ENCODE measurements at regions not wholly inside any gene's neighbourhood (a gene's known extent, or its start where the extent isn't known, plus 50 kb on each side); places are given as distances from the start of the nearest gene placed in this dataset.
"Not testable (repeated sequence)": the region's sequence is repeated elsewhere in the genome, so short reads cannot be mapped to it uniquely, and the experiment has no call there.

DNA sequence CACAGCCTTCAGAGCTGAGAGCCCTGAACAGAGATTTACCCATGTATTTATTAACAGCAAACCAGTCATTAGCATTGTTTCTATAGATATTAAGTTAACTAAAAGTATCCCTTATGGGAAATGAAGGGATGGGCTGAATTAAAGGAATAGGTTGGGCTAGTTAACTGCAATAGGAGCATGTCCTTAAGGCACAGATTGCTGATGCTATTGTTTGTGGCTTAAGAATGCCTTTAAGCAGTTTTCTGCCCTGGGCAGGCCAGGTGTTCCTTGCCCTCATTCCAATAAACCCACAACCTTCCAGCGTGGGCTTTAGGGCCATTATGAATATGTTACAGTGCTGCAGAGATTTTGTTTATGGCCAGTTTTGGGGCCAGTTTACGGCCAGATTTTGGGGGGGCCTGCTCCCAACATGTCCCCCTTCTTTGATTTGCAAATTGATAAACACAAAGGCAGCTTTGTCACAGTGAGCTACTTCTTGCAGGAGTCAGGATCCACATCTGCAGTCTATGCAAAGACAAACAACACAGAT is 61.2 kb upstream of the FMNL2 start:
- not testable (repeated sequence) for DNase-seq

GRCh38 chr2:152277896-152278295 is 57.1 kb upstream of the FMNL2 start:
- DNase-seq, result not testable (repeated sequence)

- no peak for DNase-seq
Measured at GRCh38 chr2:152278526-152278925, 56.4 kb upstream of the FMNL2 start.

DNA sequence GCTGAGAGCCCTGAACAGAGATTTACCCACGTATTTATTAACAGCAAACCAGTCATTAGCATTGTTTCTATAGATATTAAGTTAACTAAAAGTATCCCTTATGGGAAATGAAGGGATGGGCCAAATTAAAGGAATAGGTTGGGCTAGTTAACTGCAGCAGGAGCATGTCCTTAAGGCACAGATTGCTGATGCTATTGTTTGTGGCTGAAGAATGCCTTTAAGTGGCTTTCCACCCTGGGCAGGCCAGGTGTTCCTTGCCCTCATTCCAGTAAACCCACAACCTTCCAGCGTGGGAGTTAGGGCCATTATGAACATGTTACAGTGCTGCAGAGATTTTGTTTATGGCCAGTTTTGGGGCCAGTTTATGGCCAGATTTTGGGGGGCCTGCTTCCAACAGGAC is 55.6 kb upstream of the FMNL2 start:
- not testable (repeated sequence) for DNase-seq

DNA sequence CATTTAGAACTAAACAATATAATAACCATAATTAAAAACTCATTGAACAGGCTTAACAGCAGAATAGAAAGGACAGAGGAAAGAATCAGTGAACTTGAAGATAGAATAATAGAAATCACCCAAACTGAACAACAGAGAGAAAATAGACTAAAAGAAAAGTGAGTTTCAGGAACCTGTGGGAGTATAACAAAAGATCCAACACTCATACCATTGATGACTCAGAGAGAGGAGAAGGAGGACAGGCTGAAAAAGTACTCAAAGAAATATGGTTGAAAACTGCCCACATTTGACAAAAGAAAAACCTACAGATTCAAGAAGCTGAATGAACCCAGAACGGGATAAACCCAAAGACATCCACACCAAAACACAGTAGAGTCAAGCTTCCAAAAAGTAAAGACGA is 54.2 kb upstream of the FMNL2 start:
- no peak for DNase-seq

GRCh38 chr2:152283392-152283791 is 51.6 kb upstream of the FMNL2 start:
- no peak for DNase-seq

DNA sequence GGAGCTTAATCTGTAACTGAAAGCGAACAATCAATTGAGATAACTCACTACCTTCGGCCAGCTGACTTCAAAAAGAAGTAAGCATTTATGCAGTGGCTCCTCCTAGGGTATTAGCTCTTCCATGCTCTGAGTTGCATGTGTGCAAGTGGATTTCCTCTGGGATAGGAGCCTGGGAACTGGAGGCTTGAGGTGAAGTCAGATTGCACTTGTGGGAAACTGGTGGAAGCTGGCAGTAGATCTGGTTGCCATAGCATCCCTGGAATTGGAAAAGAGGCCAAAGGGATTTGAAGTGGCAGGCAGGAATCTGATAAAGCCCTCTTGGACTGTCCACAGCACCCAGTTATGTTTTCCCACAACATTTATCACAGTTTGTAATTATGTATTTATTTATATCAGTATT is 50.6 kb upstream of the FMNL2 start:
- no peak for DNase-seq

All from SW 1271 (cell line).